ENCODE measurements at regions not wholly inside any gene's neighbourhood (a gene's known extent, or its start where the extent isn't known, plus 50 kb on each side); places are given as distances from the start of the nearest gene placed in this dataset.
"Not testable (repeated sequence)": the region's sequence is repeated elsewhere in the genome, so short reads cannot be mapped to it uniquely, and the experiment has no call there.

DNA sequence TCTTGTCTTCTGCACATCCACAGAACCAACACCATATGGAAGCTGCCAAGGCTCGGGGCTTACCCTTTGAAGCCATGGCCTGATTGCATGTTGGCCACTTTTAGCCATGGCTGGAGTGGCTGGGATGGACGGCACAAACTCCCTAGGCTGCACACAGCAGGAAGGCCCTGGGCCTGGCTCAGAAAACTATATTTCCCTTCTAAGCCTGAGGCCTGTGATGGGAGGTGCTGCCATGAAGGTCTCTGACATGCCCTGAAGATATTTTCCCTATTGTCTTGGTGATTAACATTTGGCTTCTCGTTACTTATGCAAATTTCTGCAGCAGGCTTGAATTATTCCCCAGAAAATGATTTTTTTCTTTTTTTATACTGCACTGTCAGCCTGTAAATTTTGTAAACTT, 387.0 kb upstream of the KCND2 start:
- WGBS (ENCODE audit: missing lambda C conversion rate), result 4% methylated on average over 3 of the region's 3 CpGs
- CTCF ChIA-PET, result no interaction called here
- no peak for FAIRE-seq

DNA sequence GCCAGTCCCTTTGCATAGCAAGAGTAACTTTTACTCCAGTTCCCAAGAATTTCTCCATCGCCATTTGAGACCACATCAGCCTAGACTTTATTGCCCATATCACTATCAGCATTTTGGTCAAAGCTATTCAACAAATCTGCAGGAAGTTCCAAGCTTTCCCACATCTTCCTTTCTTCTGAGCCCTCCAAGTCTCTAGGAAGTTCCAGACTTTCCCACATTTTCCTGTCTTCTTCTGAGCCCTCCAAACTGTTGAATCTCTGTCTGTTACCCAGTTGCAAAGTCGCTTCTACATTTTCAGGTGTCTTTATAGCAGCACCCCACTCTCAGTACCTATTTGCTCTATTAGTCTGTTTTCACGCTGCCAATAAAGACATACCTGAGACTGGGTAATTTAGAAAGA, 386.4 kb upstream of the KCND2 start:
- ATAC-seq, result not testable (repeated sequence)

More for the DNA sequence above, 387.0 kb upstream of the KCND2 start:
- no peak for DNase-seq (ENCODE audit: low read depth in 1 of 2, low spot score in 1 of 2)
- Histone ChIP-seq H3K4me1 (no peaks in the 10 kb centered on the region), H3K9me3 (no peaks in the 10 kb centered on the region), H3K4me3 (no peak overlapping the region), H3K4me2 (no peak overlapping the region), H3K27ac (no peak overlapping the region)
- ATAC-seq, result no peak
- POLR2A ChIA-PET, result no interaction called here
- TF ChIP-seq ZC3H11A (IDR thresholded peaks at IDR 0.05) (no peak), HOXB13 (CRISPR knock-in tag; IDR thresholded peaks at IDR 0.05; ENCODE audit: low read depth) (no peak), NPAS2 (CRISPR knock-in tag; IDR thresholded peaks at IDR 0.05; ENCODE audit: borderline replicate concordance) (no peak), NFE2L2 (conservative IDR thresholded peaks at IDR 0.05; ENCODE audit: low read length) (no peak), GATA3 (IDR thresholded peaks at IDR 0.05; ENCODE audit: borderline replicate concordance) (no peak)
- TF ChIP-seq, protein P1, sequence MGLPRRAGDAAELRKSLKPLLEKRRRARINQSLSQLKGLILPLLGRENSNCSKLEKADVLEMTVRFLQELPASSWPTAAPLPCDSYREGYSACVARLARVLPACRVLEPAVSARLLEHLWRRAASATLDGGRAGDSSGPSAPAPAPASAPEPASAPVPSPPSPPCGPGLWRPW (IDR thresholded peaks at IDR 0.05), result no peak
- TF ChIP-seq, protein P2, sequence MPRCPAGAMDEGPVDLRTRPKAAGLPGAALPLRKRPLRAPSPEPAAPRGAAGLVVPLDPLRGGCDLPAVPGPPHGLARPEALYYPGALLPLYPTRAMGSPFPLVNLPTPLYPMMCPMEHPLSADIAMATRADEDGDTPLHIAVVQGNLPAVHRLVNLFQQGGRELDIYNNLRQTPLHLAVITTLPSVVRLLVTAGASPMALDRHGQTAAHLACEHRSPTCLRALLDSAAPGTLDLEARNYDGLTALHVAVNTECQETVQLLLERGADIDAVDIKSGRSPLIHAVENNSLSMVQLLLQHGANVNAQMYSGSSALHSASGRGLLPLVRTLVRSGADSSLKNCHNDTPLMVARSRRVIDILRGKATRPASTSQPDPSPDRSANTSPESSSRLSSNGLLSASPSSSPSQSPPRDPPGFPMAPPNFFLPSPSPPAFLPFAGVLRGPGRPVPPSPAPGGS (IDR thresholded peaks at IDR 0.05), result no peak

DNA sequence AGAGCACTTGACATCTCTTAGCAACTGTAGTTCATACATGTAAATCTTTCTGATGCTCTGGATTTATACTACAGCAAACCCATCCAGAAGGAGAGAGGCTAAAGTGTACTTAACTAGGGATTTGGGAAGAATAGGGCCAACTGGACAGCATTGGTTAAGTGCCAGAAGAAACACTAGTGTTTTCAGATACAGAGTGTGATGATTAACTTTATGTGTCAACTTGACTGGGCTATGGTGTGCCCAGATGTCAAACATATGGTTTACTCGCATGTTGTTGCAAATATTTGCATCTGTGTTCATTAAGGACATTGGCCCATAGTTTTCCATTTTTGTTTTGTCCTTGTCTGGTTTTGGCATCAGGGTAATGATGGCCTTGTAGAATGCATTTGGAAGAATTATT, 384.7 kb upstream of the KCND2 start:
- no peak for DNase-seq (ENCODE audit: low read depth in 1 of 2, low spot score in 1 of 2)
- 0% methylated on average over 1 of the region's 1 CpG for WGBS (ENCODE audit: missing lambda C conversion rate)
- Histone ChIP-seq H3K4me1 (no peaks in the 10 kb centered on the region), H3K9me3 (no peaks in the 10 kb centered on the region), H3K27ac (no peak overlapping the region), H3K4me2 (no peak overlapping the region), H3K4me3 (no peak overlapping the region)
- no peak for ATAC-seq
- POLR2A ChIA-PET, result no interaction called here
- CTCF ChIA-PET, result no interaction called here
- TF ChIP-seq GATA3 (IDR thresholded peaks at IDR 0.05; ENCODE audit: borderline replicate concordance) (no peak), HDAC2 (IDR thresholded peaks at IDR 0.05) (no peak), BHLHE40 (IDR thresholded peaks at IDR 0.05; ENCODE audit: low read depth, low read length) (no peak), SREBF2 (IDR thresholded peaks at IDR 0.05) (no peak), MYC (IDR thresholded peaks at IDR 0.05; ENCODE audit: borderline replicate concordance, low read length) (no peak), POLR2AphosphoS2 (conservative IDR thresholded peaks at IDR 0.05; ENCODE audit: low read length) (no peak), RCOR1 (IDR thresholded peaks at IDR 0.05; ENCODE audit: low read depth, low read length) (no peak)
- FAIRE-seq, result no peak

More for the DNA sequence above, 386.4 kb upstream of the KCND2 start:
- H3K27ac ChIP-seq; H3K4me1 ChIP-seq; CTCF ChIA-PET; H3K9me3 ChIP-seq; H3K4me2 ChIP-seq; FAIRE-seq; DNase-seq (ENCODE audit: low read depth in 1 of 2, low spot score in 1 of 2); H3K4me3 ChIP-seq; POLR2A ChIA-PET: not testable (repeated sequence)
- 0% methylated on average over 3 of the region's 3 CpGs for WGBS (ENCODE audit: missing lambda C conversion rate)

DNA sequence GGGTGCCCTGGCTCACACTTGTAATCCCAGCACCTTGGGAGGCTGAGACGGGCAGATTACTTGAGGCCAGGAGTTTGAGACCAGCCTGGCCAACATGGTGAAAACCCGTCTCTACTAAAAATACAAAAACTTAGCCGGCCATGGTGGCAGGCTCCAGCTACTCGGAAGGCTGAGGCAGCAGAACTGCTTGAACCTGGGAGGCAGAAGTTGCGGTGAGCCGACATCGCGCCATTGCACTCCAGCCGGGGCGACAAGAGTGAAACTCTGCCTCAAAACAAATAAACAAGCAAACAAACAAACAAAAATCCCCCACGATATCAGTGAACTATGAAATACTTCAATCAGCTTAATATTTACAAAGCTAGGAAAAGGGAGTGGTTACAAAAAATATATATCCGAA, 382.3 kb upstream of the KCND2 start:
- H3K9me3 ChIP-seq, result no peaks in the 10 kb centered on the region
- no peak for TF ChIP-seq EHMT2 (IDR thresholded peaks at IDR 0.05; ENCODE audit: low read depth)
- no peak for TF ChIP-seq CHD4 (IDR thresholded peaks at IDR 0.05; ENCODE audit: borderline replicate concordance)
- WGBS (ENCODE audit: missing lambda C conversion rate), result 43% methylated on average over 12 of the region's 12 CpGs
- ChIA-PET POLR2A (no interaction called here), CTCF (no interaction called here)
- no peak overlapping the region for H3K4me3 ChIP-seq
- H3K27ac ChIP-seq, result no peak overlapping the region
- FAIRE-seq (no peak), ATAC-seq (no peak), DNase-seq (ENCODE audit: low read depth in 1 of 2, low spot score in 1 of 2) (no peak)
- no peaks in the 10 kb centered on the region for H3K4me1 ChIP-seq
- H3K4me2 ChIP-seq, result no peak overlapping the region

DNA sequence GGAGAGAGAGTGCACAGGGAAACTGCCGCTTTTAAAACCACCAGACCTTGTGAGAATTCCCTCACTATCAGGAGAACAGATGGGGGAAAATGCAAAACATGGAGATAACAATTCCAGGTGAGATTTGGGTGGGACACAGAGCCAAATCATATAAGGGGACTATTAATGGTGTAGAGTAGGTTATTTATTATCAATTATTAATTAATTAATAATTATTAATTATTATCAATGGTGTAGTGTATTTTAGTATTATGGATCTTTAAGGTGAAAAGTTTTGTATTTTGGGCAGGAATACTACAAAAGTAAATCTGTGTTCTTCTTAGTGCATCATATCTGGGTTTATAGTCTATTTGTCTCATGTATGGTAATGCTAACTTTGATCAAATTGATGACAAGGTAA, 377.7 kb upstream of the KCND2 start:
- no peak overlapping the region for H3K4me2 ChIP-seq
- no peak overlapping the region for H3K4me3 ChIP-seq
- TF ChIP-seq ZFP36 (IDR thresholded peaks at IDR 0.05; ENCODE audit: borderline replicate concordance, partially characterized antibody) (no peak), ZC3H11A (IDR thresholded peaks at IDR 0.05) (no peak)
- 8% methylated on average over 1 of the region's 1 CpG for WGBS (ENCODE audit: missing lambda C conversion rate)
- DNase-seq (ENCODE audit: low read depth in 1 of 2, low spot score in 1 of 2), result no peak
- no peaks in the 10 kb centered on the region for H3K9me3 ChIP-seq
- H3K27ac ChIP-seq, result no peak overlapping the region
- no peak for ATAC-seq
- FAIRE-seq, result no peak
- no peaks in the 10 kb centered on the region for H3K4me1 ChIP-seq
- ChIA-PET CTCF (no interaction called here), POLR2A (no interaction called here)
